ENCODE measurements at regions not wholly inside any gene's neighbourhood (a gene's known extent, or its start where the extent isn't known, plus 50 kb on each side); places are given as distances from the start of the nearest gene placed in this dataset.

GRCh38 chr12:126798449-126798848 lies 1468.5 kb upstream of the TMEM132C start:
- TF ChIP-seq GATA3 (IDR thresholded peaks at IDR 0.05; ENCODE audit: low read depth, low read length) (no peak), GATA2 (IDR thresholded peaks at IDR 0.05; ENCODE audit: low read depth, low read length) (no peak)

Measured in SH-SY5Y (cell line).